ENCODE measurements at regions not wholly inside any gene's neighbourhood (a gene's known extent, or its start where the extent isn't known, plus 50 kb on each side); places are given as distances from the start of the nearest gene placed in this dataset.

DNA sequence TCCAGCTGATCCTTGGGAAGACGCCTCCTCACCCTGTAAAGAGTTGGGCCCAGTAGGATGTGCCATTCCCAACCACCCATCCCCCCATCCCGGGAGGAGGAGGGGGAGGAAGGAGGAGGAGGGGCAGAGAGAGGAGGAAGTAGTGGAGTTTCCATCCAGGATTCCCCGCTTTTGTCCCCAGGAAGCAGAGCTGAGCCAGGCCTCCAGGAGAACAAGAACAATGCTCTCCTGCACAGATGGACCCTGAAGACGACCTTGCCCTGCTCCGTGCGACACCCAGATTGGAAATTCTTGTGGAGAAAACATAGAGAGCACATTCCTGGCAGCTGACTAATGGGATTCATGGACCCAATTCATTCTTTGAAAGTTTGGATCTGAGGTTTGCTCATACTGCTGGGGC, 132.3 kb upstream of the CRY1 start:
- DNase-seq (ENCODE audit: low read depth), result no peak

DNA sequence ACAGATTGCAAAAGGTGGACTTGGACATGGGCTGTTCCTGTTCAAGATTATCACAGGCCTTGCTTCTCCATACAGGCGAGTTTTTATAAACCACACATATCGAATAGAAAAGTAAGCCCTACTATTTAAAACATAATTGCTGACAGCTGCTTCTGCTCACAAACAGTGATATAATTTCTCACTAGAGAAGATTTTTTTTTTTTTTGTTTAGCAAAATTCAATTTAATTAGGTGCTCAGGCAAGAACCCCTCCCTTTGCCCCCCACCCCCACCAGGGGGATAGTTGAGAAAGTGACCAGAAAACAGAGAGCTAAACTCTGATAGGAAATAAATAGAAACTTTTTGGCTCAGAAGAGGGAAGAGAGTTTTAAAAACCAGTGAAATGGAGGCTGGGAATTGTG, 132.8 kb upstream of the CRY1 start:
- no peak for DNase-seq (ENCODE audit: low read depth)

DNA sequence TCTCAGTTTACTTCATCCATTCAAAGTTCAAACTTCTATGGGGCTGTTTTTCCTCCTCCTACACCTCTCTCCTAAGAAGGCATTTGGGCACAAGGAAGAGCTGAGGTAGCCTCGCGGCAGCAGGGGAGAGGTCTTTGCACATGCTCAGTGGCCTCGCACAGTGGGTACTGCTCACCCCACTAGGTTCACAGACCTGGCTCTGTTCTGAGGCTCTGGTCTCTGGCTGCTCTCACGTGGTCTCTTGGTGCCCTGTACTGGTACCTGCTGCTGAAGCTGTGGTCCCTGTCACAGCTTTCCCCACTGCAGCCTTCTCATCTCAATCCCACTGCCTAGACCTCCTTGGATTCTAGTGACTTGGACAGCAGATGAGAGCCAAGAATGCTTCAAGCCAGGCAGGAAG, 134.7 kb upstream of the CRY1 start:
- no peak for DNase-seq (ENCODE audit: low read depth)

DNA sequence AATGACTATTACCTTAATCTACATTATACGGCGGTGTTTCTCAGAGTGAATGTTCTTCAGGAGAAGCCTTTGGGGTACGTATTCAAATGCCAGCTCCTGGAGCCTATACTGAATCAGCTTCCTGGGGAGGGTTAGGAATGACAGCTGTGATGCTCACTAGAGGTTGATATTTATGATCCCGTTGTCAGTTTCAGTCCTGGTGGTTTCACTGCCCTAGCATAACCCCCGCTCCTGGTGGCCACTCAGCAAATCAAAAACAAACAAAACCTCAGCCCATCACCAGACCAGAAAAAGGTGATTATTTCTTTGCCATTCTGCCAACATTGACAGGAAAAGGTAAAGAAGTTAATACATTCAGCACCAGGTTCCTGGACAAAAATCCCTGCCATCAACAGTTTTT, 136.5 kb upstream of the CRY1 start:
- no peak for DNase-seq (ENCODE audit: low read depth)

DNA sequence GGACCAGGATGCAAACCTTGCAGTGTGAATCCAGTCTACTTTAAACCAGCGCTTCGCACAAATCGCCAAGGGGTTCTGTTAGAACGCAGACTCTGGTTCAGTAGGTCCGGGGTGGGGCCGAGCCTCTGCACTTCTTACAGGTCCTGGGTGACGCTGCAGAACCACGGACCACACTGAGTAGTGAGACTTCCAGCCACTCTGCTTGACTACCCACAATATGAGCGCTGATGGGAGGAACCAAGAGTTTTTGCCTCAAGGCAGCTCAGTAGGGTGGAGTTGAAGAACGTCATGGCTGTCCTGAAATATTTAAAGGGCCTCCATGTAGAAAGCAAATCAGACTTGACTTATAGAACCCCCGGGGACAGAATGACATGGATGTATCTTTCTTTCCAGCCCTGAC, 138.0 kb upstream of the CRY1 start:
- DNase-seq (ENCODE audit: low read depth), result no peak

- DNase-seq (ENCODE audit: low read depth), result no peak
Measured at GRCh38 chr12:107233551-107233950, 140.2 kb upstream of the CRY1 start.

DNA sequence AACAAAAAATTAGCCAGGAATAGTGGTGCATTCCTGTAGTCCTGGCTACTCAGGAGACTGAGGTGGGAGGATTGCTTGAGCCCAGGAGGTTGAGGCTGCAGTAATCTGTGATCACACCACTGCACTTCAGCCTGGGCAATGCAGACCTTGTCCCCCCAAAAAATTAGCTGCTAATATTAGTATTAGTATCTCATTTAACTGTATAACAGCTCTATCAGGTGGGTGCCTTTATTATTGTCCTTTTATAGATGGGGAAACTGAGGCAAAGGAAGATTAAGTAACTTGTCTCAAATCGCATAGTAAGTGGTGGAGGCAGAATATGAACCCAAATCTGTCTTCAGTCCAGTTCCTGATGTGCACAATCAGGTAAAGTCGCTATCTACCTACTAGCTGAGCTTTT, 142.3 kb upstream of the CRY1 start:
- DNase-seq (ENCODE audit: low read depth), result no peak

DNA sequence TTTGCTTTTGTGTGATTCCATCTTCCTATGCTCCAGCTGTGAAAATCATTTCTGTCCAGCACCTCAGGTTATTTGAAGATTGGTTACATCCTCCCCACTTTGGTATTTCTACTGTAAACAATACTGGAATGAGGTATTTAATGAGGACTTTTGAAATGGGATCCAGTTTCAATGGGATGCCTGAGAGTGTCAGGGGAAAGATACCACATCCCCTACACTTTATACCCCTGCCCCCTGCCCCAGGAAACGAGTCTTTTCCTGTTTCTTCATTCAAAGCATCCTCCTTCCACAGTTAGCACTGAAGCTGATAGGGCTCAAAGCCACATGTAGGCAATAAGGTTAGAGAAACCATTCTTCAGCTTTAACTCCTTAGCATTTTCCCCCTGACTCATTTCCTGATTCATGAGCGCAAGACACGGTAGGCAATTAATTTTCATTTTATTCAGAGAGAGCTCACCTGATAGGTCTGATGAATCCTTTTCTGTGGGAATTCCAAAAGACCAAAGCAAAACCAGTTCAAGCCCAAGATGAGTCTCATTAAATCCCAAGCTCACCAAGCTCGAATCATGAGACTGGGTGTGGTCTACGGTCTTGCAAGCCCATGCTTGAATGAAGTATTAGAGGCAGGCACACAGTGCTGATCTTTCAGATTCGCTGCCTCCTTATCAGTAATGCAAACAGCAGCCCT, 143.6 kb upstream of the CRY1 start:
- DNase-seq (ENCODE audit: low read depth), result no peak

DNA sequence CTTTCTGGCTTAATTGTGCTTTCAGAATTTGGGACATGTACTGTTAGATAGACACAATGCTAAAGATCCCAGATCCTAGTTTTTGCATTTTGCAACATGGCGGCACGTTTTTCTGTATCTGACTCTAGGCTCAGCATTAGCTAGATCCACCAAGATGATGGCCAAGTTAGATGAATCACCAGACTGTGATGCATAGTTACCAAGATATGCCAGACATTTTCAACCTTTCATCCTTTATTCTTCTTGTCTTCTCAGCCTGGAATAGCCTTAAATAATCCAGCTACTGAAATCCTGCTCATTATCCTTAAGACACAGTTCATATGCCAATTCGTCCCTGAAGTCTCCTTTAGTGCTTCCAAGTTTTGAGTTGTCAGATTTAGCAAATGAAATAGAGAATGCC, 144.9 kb upstream of the CRY1 start:
- DNase-seq (ENCODE audit: low read depth), result no peak

- DNase-seq (ENCODE audit: low read depth), result no peak
Measured at GRCh38 chr12:107241411-107241810, 148.1 kb upstream of the CRY1 start.

DNA sequence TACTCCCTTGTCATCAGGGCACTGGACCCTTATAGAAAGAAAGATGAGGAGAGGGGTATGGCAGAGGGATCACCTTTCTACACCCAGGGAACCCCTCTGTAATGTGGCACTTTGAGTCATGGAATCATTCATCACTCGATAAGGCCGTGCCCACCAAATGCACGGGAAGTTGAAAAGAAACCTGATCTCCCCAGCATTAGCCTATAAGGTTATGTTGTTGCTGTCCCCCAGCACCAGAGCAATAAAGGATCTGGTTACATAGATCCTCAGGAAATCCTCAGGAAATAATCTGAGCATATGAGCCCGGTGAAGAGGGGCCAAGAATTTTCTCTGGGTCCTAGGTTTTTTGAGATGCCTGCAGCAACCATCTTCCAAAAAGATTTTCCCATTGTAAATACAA, 148.8 kb upstream of the CRY1 start:
- DNase-seq (ENCODE audit: low read depth), result no peak

- no peak for DNase-seq (ENCODE audit: low read depth)
Measured at GRCh38 chr12:107243341-107243740, 150.0 kb upstream of the CRY1 start.

DNA sequence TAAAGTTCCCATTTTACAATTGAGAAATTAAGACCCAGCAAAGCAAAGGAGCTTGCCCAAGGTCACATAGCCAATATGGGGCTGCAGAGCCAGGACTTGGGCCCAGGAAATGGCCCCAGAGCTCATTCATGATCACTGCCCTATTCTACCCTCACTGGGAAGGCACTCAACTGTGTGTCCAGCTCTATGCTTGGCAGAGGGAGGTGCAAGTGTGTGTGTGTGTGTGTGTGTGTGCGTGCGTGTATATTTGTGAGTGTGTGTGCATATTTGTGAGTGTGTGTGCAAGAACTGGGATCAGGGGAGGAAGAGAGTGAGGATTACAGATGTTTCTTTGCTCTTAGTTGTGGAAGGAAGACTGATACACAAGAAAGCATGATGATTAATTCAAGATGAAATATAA, 151.2 kb upstream of the CRY1 start:
- DNase-seq (ENCODE audit: low read depth), result no peak

- DNase-seq (ENCODE audit: low read depth), result no peak
Measured at GRCh38 chr12:107247650-107248049, 154.3 kb upstream of the CRY1 start.

DNA sequence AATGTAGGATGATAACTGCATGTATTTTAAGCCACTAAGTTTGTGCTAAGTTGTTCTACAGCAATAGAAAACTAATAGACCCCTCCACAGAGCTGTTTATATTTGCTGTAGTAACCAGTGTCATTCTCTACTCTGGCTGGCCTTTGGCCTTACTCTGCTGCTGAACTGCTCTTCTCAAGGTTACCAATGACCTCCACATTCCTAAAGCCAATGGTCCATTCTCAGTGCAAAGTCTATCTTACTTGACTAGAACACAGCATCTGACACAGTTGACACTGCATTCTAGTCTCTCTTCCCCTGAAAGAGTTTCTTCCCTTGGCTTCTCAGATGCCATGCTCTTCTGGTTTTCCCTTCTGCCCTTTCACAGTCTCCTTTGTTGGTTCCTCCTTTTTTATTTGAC, 154.8 kb upstream of the CRY1 start:
- no peak for DNase-seq (ENCODE audit: low read depth)

DNA sequence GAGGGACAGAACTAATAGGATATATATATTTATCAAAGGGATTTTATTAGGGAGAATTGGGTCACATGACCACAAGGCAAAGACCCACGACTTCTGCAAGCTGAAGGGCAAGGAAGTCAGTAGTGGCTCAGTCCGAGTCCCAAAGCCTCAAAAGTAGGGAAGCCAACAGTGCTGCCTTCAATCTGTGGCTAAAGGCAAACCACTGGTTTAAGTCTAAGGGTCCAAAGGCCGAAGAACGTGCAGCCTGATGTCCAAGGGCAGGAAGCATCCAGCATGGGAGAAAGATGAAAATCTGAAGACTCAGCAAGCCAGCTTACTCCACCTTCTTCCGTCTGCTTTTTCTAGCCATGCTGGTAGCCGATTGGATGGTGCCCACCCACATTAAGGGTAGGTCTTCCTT, 157.9 kb upstream of the CRY1 start:
- DNase-seq (ENCODE audit: low read depth), result no peak

DNA sequence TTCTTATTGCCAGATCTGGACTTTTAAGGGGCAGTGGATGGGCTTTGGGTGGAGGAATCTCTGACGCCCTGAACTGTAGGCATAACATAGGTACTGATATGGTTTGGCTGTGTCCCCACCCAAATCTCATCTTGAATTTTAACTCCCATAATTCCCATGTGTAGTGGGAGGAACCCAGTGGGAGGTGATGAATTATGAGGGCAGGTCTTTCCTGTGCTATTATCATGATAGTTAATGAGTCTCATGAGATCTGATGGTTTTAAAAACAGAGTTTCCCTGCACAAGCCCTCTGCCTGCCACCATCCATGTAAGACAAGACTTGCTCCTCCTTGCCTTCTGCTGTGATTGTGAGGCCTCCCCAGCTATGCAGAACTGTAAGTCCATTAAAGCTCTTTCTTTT, 160.0 kb upstream of the CRY1 start:
- DNase-seq (ENCODE audit: low read depth), result no peak

DNA sequence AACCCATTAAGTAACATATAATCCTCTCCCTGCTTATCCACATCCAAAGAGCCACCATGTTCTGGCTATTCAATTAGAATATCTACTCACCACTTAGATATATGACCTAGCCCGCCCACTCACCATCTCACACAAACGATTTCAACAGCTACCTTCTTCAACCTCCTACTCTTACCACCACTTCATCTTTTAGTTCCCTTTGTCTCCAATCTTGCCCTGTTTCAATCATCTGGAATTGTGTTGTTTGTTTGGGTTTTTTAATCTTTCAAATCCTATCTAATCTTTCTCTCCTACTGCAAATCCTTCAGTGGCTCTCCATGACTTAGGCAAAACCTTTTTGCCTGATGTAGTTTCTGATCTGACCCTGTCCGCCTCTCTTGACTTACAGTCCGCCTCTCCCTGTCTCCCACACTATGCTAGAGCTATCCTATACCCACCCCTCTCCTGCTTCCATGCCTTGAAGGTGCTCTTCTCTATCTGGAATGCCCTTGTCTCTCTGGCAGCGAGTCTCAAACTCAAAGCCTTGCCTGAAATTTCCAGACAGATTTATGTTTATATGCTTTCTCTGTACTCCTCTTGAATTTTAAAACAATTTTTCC, 161.0 kb upstream of the CRY1 start:
- DNase-seq (ENCODE audit: low read depth), result no peak

DNA sequence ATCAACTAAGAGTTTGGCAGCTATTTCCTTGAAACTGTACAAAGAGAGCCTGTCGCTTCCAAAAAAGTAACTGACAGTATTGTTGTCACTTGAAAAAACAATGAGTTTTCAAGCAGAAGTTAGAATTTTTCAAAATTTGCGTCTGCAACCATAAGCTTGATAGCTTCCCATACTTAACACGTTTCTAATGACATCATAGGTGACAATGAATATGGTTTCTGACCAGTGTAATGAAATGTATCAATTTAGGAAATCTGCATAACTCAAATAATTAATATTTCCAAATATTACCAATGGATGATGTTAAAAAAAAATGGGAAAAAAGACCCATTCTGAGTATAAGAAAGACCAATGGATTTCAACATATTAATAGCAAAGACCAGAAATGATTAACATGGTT, 165.4 kb upstream of the CRY1 start:
- DNase-seq (ENCODE audit: low read depth), result no peak

GRCh38 chr12:107263980-107264379, 170.6 kb upstream of the CRY1 start:
- no peak for DNase-seq (ENCODE audit: low read depth)

GRCh38 chr12:107264667-107265066, 171.3 kb upstream of the CRY1 start:
- no peak for DNase-seq (ENCODE audit: low read depth)

DNA sequence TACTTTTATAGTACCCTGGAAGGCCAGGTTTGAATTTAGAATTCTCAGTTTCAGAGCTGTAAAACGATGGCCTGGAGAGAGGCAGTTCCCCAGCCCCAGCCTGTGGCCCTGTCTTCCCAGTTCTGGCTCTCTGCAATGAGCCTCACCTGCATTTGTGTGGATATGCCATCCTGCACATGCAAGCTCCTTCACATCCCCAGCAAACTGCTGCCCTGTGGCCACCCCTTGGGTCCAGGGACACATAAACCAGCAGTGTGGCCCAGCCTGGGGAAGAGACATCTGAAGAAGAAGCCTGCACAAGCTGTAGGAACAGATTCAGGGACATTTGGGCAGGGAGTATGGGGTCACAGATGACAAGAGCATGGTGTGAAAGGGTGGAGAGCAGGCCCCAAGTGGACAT, 174.3 kb upstream of the CRY1 start:
- no peak for DNase-seq (ENCODE audit: low read depth)

- DNase-seq (ENCODE audit: low read depth), result no peak
Measured at GRCh38 chr12:107271523-107271922, 178.2 kb upstream of the CRY1 start.

- DNase-seq (ENCODE audit: low read depth), result no peak
Measured at GRCh38 chr12:107275530-107275929, 182.2 kb upstream of the CRY1 start.
